ENCODE measurements at regions not wholly inside any gene's neighbourhood (a gene's known extent, or its start where the extent isn't known, plus 50 kb on each side); places are given as distances from the start of the nearest gene placed in this dataset.
A peak's percentile ranks its signal among the peaks of the same experiment; 100 is the strongest.

DNA sequence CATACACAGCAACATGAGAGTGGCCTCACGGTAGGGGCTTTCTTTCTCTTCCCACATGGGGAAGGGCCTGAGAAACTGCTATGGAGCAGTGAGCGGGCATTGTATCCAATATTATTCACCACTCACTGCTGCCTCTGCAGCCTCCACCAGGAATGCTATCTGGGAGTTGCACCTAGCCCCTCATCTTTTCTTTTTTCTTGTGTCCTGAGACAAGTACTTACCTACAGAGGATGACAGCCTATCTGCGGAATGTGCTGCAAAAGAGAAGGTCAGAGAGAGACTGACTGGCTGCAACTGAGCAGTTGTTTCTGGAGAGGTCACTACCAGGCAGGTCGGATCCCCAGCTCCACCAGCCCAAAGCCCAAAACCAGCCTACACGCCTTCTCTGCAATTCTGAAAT is 52.1 kb upstream of the HTATIP2 start:
- no peak for DNase-seq (ENCODE audit: low read depth, low spot score)

DNA sequence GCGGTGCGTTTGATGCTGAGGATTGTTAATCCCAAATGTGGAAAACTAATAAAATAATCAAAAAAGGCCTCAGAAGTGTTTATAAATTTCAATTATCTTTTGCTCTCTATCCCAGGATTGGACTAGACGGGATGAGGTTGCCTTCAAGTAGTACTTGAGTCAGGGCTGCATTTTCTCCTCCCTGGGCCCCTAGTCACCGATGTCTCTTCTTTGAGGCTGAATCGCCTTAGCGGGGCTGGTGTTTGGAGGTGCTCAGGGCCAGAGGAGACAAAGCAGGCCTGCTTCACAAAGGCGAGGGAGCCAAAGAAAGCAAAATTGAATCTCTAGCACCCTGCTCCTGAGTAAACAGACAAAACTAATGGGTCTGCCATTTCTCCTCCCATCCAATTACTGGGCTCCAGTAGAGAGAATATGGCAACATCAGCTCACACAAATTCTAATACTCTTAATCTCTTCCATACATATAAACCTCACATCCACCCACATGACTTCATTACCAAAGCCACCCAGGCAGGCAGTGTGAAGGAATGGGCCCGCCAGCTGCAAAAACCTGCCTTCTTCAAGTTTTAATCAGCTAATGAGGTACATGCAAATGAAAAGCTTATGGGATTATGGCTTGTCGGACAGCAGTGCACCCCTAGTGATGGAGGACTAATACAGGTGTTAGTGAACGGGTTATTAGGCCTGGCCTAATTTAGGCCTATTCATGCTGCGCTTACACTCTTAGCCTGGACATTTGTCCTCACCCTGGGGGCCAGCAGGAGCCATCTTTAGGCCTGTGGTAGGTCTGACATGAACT is 52.7 kb upstream of the HTATIP2 start:
- DNase-seq (ENCODE audit: low read depth, low spot score), result no peak

DNA sequence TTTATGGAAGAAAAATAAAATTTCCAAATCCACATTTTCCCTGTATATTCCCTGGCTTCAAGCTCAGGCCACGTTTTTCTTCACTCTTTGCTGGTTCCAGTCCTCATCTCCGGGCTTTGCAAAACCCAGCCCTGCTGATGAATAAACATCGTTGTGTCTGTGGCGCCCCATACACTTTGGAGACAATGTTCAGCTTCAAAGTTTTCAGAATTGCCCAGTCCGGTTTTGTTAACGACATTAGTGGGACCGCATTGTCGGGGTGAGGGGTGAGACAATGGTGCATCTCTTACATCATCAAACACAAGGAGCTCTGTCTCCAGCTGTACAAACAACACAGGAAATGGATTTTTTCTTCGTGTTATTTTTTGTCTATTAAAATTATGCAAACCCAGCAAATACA is 53.4 kb upstream of the HTATIP2 start:
- DNase-seq (ENCODE audit: low read depth, low spot score), result peak; percentile 9

DNA sequence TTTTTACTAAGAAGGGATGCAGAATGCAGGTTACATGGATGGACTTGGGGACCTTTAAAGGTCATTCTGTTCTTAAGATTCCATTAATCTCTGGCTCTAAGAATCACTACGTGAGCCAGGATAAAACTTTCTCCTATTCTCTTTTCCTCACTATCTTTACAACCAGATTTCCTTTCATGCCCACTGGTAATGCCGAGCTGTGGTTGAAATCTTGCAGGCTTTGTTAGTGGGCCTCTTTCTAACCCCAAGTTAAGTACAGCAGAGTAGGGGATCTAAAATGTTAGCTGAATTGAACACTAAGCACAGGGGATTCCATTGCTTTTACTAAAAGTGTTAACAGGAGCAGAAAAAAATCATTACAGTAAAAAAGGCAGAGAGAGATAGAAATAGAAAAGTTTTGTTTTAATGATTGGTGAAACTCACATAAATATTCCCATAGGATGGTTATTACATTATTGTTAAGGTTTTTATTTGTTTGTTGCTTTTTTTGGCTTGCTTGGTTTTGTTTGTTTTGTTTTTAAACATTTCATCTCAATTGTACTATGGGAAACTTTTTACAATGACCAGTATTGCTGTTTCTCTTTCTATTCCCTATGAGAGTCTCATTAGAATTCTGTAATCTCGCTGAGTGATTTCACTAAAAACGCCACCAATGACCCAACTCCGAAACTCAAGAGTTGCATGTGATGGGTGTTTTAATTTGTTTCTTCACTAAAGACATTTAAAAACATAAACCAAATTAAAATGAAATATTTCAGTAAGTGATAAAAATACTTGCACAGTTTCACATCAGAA is 54.1 kb upstream of the HTATIP2 start:
- DNase-seq (ENCODE audit: low read depth, low spot score), result no peak

DNA sequence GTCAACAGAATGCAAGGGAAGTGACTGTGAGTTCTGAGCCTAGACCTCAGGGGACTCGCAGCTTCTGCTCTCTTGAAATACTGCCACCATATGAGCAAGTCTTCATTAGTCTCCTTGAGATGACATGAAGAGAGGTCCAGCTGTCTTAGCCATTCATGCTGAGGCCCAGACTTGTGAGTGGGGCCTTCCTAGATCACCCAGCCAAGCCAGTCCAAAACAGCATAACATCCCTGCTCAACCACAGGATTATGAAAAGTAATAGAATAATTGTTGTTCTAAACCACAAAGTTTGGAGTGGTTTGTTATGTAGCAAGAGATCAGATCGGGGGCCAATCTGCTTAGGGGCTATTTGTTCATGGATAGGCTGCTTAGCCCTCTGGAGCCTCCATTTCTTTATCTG is 54.9 kb upstream of the HTATIP2 start:
- DNase-seq (ENCODE audit: low read depth, low spot score), result no peak

DNA sequence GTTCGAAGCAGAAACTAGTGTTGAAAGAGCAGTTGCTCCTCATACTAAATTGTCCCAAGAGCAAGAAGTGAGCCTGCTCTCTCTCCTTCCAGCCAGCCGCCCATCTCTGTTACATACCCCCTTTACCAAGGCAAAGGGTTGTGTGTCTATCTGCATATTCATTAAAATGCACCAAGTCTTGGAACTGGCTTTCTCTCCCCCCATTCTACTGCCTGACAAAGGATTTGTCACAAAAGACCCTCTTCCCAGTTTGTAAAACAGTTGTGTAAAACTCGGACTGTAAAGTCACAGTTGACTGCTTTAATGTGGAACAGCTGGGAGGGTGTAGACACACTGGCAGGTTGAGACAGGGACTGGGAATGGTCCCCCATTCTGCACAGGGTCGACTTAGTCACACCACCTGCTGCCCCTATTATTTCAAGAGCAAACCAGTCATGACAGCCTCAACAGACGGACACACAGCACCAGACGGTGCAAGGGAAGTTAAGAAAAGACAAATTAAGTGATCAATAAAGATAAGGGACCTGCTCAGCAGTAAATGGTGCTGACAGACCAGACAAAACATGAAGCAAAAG is 60.0 kb upstream of the HTATIP2 start:
- DNase-seq (ENCODE audit: low read depth, low spot score), result no peak

DNA sequence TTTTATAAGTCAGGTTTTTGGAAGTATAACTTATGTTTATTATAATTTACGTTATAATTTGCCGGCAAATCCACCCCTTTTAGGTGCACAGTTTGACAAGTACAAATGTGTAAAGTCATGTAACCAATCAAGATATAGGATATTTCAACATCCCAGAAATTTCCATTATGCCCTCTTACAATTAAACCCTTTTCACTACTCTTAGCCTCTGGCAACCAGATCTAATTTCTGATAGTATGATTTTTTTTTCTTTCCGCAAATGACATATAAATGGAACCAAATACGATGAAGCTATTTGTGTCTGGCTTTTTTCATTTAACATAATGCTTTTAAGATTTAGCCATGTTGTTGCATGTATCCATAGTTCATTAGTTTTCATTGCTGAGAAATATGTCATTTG is 69.5 kb upstream of the HTATIP2 start:
- no peak for DNase-seq (ENCODE audit: low read depth, low spot score)

DNA sequence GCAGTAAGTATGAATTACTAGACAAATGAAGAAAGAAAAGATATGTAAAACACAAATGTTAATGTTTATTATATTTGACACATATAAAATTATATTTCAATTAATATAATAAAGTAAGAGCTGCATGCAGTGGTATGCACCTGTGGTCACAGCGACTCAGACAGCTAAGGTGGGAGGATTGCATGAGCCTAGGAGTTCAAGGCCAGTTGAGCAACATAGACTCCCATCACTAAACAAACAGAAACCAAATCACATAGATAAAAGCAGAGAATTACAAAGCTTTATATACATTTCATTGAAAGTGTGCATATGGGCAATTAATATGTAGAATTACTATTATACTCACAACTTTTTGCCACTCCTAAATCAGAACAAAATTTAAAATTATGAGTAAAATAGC is 70.0 kb upstream of the HTATIP2 start:
- no peak for DNase-seq (ENCODE audit: low read depth, low spot score)

DNA sequence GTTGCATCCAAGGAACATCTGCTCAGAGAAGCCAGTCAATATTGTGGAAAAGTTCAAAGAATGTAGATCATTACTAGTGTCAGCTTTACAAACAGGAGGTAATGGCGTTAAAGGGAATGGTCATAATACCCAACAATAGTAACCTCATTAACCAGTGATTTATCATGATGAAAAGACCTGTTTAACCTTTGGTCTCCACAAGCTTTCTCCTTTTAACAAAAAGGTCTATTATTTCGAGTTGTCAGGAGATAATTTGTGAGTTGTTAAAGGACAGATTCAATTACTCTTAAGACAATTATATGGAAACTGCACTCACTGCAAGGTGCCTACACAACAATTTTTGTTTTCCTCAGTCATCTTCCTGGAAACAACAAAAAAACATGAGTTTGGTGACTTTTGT is 73.8 kb upstream of the HTATIP2 start:
- DNase-seq (ENCODE audit: low read depth, low spot score), result no peak

DNA sequence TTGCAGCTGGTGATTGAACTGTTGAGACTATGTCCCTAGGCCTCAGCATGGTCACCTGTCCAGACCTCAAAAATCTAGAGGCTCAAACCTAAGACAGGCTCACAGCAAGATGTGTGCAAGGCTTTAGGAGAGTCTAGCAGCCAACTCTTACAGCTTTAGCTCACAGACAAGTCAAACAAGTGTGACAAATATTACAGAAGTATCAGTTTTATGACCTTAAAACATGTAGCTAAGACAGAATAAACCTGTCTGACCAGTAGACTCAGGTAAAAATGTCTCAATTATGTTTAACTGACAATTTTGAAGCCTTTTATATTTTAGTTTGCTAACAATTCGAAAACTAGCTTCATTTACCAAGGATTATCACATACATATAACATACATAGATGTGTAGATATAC is 80.0 kb upstream of the HTATIP2 start:
- no peak for DNase-seq (ENCODE audit: low read depth, low spot score)

DNA sequence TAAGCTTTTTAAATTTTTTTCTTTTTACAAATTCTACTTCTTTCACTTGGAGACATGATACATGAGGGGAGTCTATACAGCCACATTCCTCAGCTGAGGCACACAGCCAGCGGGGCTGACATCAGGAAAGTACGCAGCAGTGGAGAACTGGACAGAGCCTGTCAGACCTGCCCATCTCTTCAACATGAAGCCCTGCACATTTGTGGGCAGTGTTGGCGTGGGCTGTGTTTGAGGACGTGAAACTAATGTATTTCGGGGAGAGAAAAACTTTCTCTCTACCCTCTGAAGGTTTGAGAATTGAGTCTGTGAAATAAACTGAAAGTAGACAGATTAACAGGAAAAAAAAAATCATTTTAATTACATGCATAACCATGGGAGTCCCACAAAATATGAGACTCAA is 84.8 kb upstream of the HTATIP2 start:
- DNase-seq (ENCODE audit: low read depth, low spot score), result no peak

DNA sequence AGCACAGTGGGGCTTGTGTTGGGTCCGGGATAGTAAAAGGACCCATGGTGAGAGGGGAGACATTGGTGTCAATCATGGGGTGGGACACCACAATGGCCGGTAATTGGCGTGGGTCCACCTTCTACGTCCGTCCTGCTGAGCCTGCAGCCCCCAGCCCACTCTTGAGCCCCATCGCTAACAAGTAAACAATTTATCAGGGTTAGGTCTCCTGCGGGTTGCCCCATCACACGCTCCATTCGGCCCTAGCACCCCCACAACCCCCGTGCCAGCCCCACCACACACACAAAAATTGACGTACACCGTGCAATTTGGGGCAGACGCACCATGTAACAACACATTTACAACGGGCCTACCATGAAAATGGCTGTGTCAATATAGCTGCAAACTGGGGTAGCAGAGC is 86.5 kb upstream of the HTATIP2 start:
- DNase-seq (ENCODE audit: low read depth, low spot score), result no peak

DNA sequence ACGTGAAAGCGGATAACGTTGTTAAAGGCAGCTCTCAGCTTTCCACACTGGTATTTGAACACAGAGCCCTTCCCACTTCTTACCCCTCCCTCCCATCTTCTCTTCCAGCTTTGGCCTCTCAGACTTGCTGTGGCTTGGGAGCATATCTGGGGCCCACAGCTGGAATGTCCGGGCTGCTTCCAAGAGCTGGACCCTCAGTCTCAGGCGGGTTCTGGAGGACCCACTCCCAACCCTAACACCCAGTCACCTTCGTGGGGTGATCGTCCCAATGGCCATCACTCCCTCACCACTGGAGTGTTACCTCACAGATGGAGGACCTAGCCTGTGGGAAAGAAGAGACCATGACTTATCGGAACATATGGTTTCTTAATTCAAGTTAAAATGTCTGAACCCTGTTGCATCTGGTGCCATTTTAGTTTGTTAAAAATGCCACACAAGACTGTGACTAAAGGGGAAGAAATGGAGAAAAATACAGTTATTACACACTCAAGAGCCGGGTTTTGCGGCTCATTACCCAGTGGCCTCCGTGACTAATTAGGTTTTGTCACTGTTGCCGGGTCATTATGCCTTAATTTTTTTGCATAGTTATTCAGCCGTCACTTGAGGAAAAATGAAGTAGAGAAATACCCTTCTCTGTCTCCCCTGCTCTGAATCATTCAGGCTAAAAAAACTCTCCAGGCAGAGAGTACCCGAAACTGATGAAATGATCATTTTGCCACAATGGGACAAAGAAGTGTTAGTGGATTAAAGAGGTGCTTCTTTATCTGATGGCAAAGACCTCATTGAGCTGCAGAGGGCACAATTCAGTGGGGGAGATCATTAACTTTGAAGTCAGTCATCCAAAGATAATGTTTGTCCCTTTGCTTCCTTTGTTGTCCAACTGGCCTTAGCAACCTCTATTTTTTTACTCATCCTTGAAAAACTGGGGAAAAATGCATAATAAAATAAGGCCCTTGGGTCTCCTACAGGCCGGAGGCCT is 87.2 kb upstream of the HTATIP2 start:
- DNase-seq (ENCODE audit: low read depth, low spot score), result no peak

DNA sequence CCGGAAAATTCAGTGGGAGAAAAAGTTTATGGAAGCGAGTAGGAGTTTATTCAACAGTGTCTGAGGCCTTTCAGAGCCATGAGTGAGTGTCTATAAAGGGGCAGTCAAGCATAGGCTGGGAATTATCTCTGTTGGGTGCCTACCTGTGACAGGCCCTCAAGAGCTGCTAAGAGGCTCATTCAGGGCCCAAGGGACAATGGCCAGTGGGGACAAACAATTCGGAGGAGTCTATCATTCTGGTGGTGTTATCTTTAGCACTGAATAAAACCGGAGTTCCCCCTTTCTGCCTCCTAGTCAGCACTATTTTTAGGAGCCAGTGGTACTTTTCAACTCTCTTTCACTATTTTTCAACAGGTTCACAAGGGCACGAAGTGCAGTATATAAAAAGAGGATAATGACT is 89.5 kb upstream of the HTATIP2 start:
- no peak for DNase-seq (ENCODE audit: low read depth, low spot score)

DNA sequence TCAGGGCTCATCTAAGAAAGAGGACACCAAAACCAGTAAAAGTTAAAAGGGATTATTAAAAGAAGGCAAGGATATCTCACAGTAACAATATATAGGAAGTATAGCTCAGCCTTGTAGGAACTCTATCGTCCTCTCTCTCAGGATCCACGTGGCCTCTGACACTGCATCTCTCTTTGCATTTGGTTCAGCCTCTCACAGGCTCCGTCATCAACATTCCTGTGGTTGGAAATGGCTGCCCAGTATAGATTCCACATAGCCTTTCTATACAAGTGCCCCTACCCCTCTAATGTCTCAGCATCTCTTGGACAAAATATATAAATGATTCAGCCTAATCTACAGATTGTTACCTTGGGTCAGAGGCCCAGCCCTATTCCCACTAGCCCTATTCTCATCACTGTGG is 101.3 kb upstream of the DBX1 start:
- DNase-seq (ENCODE audit: low read depth, low spot score), result no peak

DNA sequence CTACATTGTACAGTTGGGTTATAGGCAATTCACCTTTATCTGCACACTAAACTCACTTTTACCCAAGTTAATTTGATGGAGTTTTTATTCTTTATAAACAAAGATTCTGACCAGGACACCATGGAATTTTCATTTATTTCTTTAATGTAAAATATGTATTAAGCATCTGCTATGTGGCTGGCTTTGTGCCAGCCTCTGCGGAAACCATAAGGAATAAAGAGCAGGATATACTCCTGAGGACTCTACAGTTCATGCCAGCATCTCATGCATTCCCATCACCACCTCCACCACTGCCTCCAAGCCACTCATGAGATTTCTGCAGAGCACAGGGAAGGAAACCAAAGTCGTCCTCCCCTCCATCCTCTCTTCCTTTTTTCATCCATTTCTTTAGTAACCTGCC is 100.0 kb upstream of the DBX1 start:
- DNase-seq (ENCODE audit: low read depth, low spot score), result no peak

DNA sequence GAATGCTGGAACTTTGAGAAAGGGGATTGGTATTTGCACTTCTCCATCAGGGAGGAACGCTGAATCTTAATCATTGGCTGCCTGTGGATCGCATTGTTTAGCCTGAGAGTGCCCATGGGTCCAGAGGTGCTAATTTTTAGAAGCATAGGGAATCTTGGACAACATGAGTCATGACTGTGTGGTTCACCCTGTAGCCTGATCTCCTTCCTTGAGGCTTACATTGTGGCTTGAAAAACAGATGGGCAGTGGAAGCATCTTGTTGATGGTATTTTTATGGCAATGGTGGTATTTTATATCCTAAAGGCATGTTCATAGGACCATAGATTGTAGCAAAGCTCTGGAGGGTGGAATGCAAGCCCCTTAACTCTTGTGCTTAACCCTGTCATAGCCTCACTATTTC is 99.2 kb upstream of the DBX1 start:
- DNase-seq (ENCODE audit: low read depth, low spot score), result no peak

DNA sequence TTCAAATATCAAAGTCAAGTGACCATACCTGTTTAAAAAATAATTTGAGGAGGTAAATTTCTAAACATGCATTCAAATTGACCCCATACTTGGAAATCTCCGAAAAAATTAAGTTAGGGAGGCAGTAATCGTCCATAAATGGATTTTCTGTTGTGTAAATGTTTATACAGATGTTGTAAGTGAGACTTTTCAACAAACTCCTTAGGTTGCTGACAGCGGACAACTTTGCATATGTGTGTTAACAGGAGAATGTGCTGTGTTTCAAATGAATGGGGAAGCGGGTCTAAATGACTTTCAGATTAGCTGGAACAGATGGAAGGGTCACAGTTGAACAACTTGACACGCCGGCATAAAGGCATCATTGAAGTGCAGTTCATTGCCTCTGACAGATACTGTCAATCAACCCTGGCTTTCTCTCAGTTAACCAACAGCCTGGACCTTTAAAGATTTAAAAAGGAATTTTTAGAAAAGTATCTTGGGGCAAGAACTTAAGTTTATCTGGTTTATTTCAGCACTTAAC is 98.2 kb upstream of the DBX1 start:
- DNase-seq (ENCODE audit: low read depth, low spot score), result no peak

DNA sequence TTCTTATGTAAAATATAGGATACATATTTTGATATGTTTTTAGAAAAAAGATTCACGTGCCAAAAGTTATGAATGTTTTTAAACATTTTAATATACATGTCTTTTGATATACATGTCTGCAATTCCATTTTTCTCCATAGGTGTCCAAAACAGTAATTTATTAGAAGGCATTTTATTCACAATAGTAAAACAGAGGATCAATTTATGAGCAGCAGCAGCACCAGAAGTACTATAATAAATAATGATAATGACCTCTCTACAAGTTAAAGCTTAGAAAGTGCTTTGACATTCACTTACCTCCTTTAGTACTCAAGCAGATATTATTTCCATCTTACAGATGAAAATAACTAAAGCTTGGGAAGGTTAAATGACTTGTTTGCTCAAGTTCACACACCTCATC is 96.7 kb upstream of the DBX1 start:
- no peak for DNase-seq (ENCODE audit: low read depth, low spot score)

DNA sequence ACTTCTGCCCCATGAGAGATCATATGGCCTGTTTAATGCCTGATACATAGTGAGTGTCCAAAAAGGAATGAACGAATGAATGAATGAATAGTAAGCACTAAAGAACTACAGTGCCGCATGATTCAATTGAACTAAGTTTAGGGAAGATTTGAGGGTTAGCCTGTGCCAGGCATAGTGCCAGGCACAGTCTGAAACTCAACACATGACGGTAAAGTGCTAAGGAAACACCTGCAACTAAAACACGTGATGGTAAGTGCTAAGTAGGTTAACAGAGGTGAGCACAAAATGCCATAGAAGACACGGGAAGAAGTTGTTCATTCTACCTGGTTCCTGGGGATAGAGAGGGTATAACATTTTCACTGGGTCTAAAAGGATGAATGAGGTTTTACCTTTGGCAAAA is 93.5 kb upstream of the DBX1 start:
- DNase-seq (ENCODE audit: low read depth, low spot score), result no peak

DNA sequence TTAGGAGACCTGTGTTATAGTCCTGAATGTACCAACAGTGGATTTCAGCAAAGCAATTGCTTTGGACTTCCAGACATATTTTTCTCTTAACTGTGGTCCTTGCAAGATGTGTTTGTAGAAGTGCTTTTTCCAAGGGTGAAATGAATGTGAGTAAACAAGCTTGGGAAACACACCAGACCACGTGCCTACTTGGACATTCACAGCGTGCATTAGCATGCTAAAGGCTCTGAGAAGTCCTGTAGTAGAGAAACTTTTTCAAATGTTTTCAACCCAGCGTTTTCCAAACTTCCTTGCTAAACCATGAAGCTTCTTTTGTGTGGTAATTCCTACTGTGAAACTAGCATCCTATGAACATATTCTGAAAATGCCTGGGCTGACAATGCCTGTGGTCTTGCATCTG is 91.2 kb upstream of the DBX1 start:
- DNase-seq (ENCODE audit: low read depth, low spot score), result no peak

Data from smooth muscle cell of the brain vasculature (primary cell).